ENCODE measurements at regions not wholly inside any gene's neighbourhood (a gene's known extent, or its start where the extent isn't known, plus 50 kb on each side); places are given as distances from the start of the nearest gene placed in this dataset.

DNA sequence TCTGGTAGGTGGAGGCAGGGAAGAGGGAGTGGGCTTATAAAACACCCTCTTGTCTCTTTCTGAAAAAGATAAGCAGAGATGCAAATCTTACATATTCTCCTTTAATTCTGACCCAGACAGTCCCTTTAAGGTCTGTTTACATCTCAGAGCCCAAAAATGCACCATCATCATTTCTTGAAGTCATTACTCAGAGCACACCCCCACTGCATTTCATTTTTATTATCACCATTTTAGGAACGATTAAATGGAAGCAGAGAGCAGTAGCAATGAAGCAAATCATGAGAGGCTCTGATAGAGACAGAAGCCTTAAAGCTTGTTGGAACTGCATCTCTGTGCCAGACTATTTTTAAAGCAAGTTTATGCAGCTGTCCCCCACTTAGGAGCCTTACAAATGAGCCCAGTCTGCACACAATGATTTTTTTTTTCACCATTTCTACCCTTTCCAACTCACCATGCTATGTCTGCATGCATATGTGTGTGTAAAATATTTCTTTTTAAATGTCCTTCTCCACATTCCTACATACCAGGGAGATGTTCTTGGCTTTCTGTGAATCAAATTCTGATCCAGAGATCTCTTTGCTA, 311.0 kb downstream of the GRIN2B start:
- TF ChIP-seq, protein P1, sequence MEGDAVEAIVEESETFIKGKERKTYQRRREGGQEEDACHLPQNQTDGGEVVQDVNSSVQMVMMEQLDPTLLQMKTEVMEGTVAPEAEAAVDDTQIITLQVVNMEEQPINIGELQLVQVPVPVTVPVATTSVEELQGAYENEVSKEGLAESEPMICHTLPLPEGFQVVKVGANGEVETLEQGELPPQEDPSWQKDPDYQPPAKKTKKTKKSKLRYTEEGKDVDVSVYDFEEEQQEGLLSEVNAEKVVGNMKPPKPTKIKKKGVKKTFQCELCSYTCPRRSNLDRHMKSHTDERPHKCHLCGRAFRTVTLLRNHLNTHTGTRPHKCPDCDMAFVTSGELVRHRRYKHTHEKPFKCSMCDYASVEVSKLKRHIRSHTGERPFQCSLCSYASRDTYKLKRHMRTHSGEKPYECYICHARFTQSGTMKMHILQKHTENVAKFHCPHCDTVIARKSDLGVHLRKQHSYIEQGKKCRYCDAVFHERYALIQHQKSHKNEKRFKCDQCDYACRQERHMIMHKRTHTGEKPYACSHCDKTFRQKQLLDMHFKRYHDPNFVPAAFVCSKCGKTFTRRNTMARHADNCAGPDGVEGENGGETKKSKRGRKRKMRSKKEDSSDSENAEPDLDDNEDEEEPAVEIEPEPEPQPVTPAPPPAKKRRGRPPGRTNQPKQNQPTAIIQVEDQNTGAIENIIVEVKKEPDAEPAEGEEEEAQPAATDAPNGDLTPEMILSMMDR (IDR thresholded peaks at IDR 0.05; ENCODE audit: poor library complexity): no peak
- TF ChIP-seq EZH2phosphoT487 (IDR thresholded peaks at IDR 0.05; ENCODE audit: low read depth, severe bottlenecking, unreplicated experiment): no peak
